MCF 10A (cell line): ENCODE measurements at regions not wholly inside any gene's neighbourhood (a gene's known extent, or its start where the extent isn't known, plus 50 kb on each side); places are given as distances from the start of the nearest gene placed in this dataset.

Experiments
- BruUV-seq: library from RNA; stranded (reverse); fragments of 400-500 nt; replicated peaks from 2 replicates; lab custom pipeline; 2021; lab: Mats Ljungman, UMichigan
- CTCF ChIA-PET: fragments of 300-600 bp; sonication (Branson Sonifier 250); formaldehyde crosslinking; extraction: SDS; loops from one replicate; lab custom pipeline; 2021; ENCODE audit warnings: antibody characterized with exemption, inconsistent platforms; lab: Yijun Ruan, JAX
- POLR2A ChIA-PET: fragments of 300-600, 350-650 bp; sonication (Branson Sonifier 250); formaldehyde crosslinking; extraction: SDS; loops from one replicate; lab custom pipeline; 2020; ENCODE audit warnings: antibody characterized with exemption, inconsistent platforms; lab: Yijun Ruan, JAX
- DNase-seq: peaks from one replicate; pipeline ENCODE4 v3.0.0-alpha.2; 2018; ENCODE audit not compliant: unreplicated experiment
- H3K27ac Mint-ChIP-seq: one replicate; pipeline ENCODE4 v1.8.0; 2022; ENCODE audit warnings: mild to moderate bottlenecking, low read depth, mixed read lengths; ENCODE audit not compliant: unreplicated experiment
- H3K27me3 Mint-ChIP-seq: one replicate; pipeline ENCODE4 v1.8.0; 2022; ENCODE audit warnings: mixed read lengths; ENCODE audit not compliant: insufficient read depth, unreplicated experiment
- H3K36me3 Mint-ChIP-seq: one replicate; pipeline ENCODE4 v1.8.0; 2022; ENCODE audit warnings: mild to moderate bottlenecking, moderate library complexity, mixed read lengths; ENCODE audit not compliant: insufficient read depth, unreplicated experiment
- H3K4me1 Mint-ChIP-seq: one replicate; pipeline ENCODE4 v1.8.0; 2022; ENCODE audit warnings: mixed read lengths; ENCODE audit not compliant: insufficient read depth, unreplicated experiment
- H3K4me3 Mint-ChIP-seq: one replicate; pipeline ENCODE4 v1.8.0; 2022; ENCODE audit warnings: mild to moderate bottlenecking, moderate library complexity, mixed read lengths; ENCODE audit not compliant: unreplicated experiment
- H3K9me3 Mint-ChIP-seq: one replicate; pipeline ENCODE4 v1.8.0; 2022; ENCODE audit warnings: mixed read lengths; ENCODE audit not compliant: unreplicated experiment
- CTCF ChIP-seq: fragments of 200-600 bp; IDR thresholded peaks from one replicate; pipeline ENCODE4 v1.8.0; 2022; ENCODE audit warnings: antibody characterized with exemption, mild to moderate bottlenecking; ENCODE audit not compliant: unreplicated experiment
- intact Hi-C: fragments of 100-400 bp; cut with micrococcal nuclease; formaldehyde crosslinking; loops from 2 replicates; pipeline ENCODE4 v1.14.1; 2022

GRCh38 chr6:159513074-159513720, 179.8 kb downstream of the SOD2 start:
- ChIA-PET POLR2A (no interaction called here), CTCF (no interaction called here)
- Mint-ChIP-seq H3K4me3 (no peak overlapping the region), H3K27ac (no peak overlapping the region), H3K27me3 (peaks cover 48% of the 10 kb centered on the region), H3K4me1 (no peaks in the 10 kb centered on the region), H3K36me3 (no peaks in the 10 kb centered on the region), H3K9me3 (no peaks in the 10 kb centered on the region)
- no peak for TF ChIP-seq CTCF
- no peak for DNase-seq
- no TSS peak for BruUV-seq
- intact Hi-C loops = no loop called here

- intact Hi-C loops = no loop called here
- BruUV-seq = no TSS peak
- H3K27me3 Mint-ChIP-seq = peaks cover 42% of the 10 kb centered on the region
- POLR2A ChIA-PET = no interaction called here
- no peaks in the 10 kb centered on the region for H3K36me3 Mint-ChIP-seq
- DNase-seq = no peak
- no peak overlapping the region for H3K4me3 Mint-ChIP-seq
- TF ChIP-seq CTCF = no peak
- H3K27ac Mint-ChIP-seq = no peak overlapping the region
- CTCF ChIA-PET = no interaction called here
- H3K9me3 Mint-ChIP-seq = no peaks in the 10 kb centered on the region
- no peaks in the 10 kb centered on the region for H3K4me1 Mint-ChIP-seq
These were observed 180.5 kb downstream of the SOD2 start for GRCh38 chr6:159512571-159512970.

GRCh38 chr6:159512104-159512503, 180.9 kb downstream of the SOD2 start:
- H3K27ac Mint-ChIP-seq = no peak overlapping the region
- no peaks in the 10 kb centered on the region for H3K9me3 Mint-ChIP-seq
- POLR2A ChIA-PET = no interaction called here
- H3K4me3 Mint-ChIP-seq = no peak overlapping the region
- intact Hi-C loops = no loop called here
- no peak for TF ChIP-seq CTCF
- no TSS peak for BruUV-seq
- peaks cover 37% of the 10 kb centered on the region for H3K27me3 Mint-ChIP-seq
- no peak for DNase-seq
- no peaks in the 10 kb centered on the region for H3K36me3 Mint-ChIP-seq
- CTCF ChIA-PET = no interaction called here
- no peaks in the 10 kb centered on the region for H3K4me1 Mint-ChIP-seq

GRCh38 chr6:159510141-159510540, 182.9 kb downstream of the SOD2 start:
- TF ChIP-seq CTCF = no peak
- Mint-ChIP-seq H3K9me3 (no peaks in the 10 kb centered on the region), H3K4me3 (no peak overlapping the region), H3K4me1 (no peaks in the 10 kb centered on the region), H3K36me3 (no peaks in the 10 kb centered on the region), H3K27me3 (peaks cover 19% of the 10 kb centered on the region), H3K27ac (no peak overlapping the region)
- ChIA-PET POLR2A (no interaction called here), CTCF (no interaction called here)
- no peak for DNase-seq
- intact Hi-C loops = no loop called here
- BruUV-seq = no TSS peak
